GM12878 (cell line): ENCODE measurements at regions not wholly inside any gene's neighbourhood (a gene's known extent, or its start where the extent isn't known, plus 50 kb on each side); places are given as distances from the start of the nearest gene placed in this dataset.

Experiments
- ATAC-seq: fragments of 200-7000 bp; cut with Tn5 transposase; 3 replicates; pipeline ENCODE4 v1.9.1; 2020; ENCODE audit warnings: mild to moderate bottlenecking, moderate library complexity
- BruUV-seq: library from RNA; stranded (reverse); fragments of 400-500 nt; replicated peaks from 2 replicates; lab custom pipeline; 2021; lab: Mats Ljungman, UMichigan
- CTCF ChIA-PET: fragments of 300-600 bp; sonication (Branson Sonifier 250); formaldehyde crosslinking; extraction: SDS; loops from one replicate; lab custom pipeline; 2021; ENCODE audit warnings: inconsistent platforms; lab: Yijun Ruan, JAX
- POLR2A ChIA-PET: fragments of 350-600 bp; formaldehyde crosslinking; extraction: SDS; loops from one replicate; lab custom pipeline; 2021; ENCODE audit warnings: inconsistent platforms; lab: Charles Lee
- RAD21 ChIA-PET: fragments of 300-600 bp; sonication (Branson Sonifier 250); formaldehyde crosslinking; loops from one replicate; lab custom pipeline; 2023; ENCODE audit warnings: antibody characterized with exemption; ENCODE audit not compliant: unreplicated experiment; lab: Charles Lee
- SMC1A ChIA-PET: fragments of 300-600 bp; sonication (Branson Sonifier 250); formaldehyde crosslinking; loops from one replicate; lab custom pipeline; 2023; ENCODE audit not compliant: unreplicated experiment, uncharacterized antibody; lab: Charles Lee
- DNase-seq: peaks from one replicate; pipeline ENCODE4 v3.0.0-alpha.2; 2011; ENCODE audit warnings: low read depth, low spot score
- FAIRE-seq: peaks from 3 replicates; lab custom pipeline; 2011; peaks lifted over from hg19 to GRCh38; lab: Jason Lieb, UNC
- H2AFZ ChIP-seq: 2 replicates; pipeline ENCODE4 v1.6.0; 2011; ENCODE audit warnings: low read depth, low read length, control low read depth; ENCODE audit not compliant: control insufficient read depth
- H3K27ac ChIP-seq: 2 replicates; pipeline ENCODE4 v1.5.1; 2011; ENCODE audit warnings: control low read depth; ENCODE audit not compliant: control insufficient read depth, insufficient read depth
- H3K27me3 ChIP-seq, 2 experiments: replicated peaks in 1 of 2; 2 replicates each; pipeline versions ENCODE4 v1.6.0 to v1.6.1; 2011; ENCODE audit warnings: low read length in 1 of 2; ENCODE audit not compliant: control insufficient read depth in 2 of 2, insufficient read depth in 2 of 2
- H3K36me3 ChIP-seq, 2 experiments: 2 replicates each; pipeline ENCODE4 v1.5.1; 2011; ENCODE audit warnings: low read length in 1 of 2; ENCODE audit not compliant: control insufficient read depth in 2 of 2, insufficient read depth in 2 of 2
- H3K4me1 ChIP-seq: 2 replicates; pipeline ENCODE4 v1.6.1; 2011; ENCODE audit warnings: mild to moderate bottlenecking, low read length, moderate library complexity, mixed read lengths; ENCODE audit not compliant: control insufficient read depth, insufficient read depth
- H3K4me2 ChIP-seq: 2 replicates; pipeline ENCODE4 v1.6.0; 2011; ENCODE audit warnings: control low read depth; ENCODE audit not compliant: control insufficient read depth, insufficient read depth
- H3K4me3 ChIP-seq: fragments of 200-600 bp; sonication (generic); 2 replicates; pipeline ENCODE4 v1.5.1; 2016
- H3K79me2 ChIP-seq: 2 replicates; pipeline ENCODE4 v1.6.0; 2011; ENCODE audit warnings: low read length; ENCODE audit not compliant: control insufficient read depth, insufficient read depth
- H3K9ac ChIP-seq: 2 replicates; pipeline ENCODE4 v1.8.0; 2011; ENCODE audit warnings: low read length, control low read depth, mixed read lengths; ENCODE audit not compliant: control insufficient read depth, insufficient read depth
- H3K9me3 ChIP-seq: replicated peaks from 3 replicates; pipeline ENCODE4 v1.5.1; 2011; ENCODE audit warnings: mild to moderate bottlenecking, low read length; ENCODE audit not compliant: control insufficient read depth, insufficient read depth
- H4K20me1 ChIP-seq: 2 replicates; pipeline ENCODE4 v1.6.0; 2011; ENCODE audit not compliant: control insufficient read depth, insufficient read depth
- ATF2 ChIP-seq: IDR thresholded peaks from 2 replicates; pipeline ENCODE4 v1.6.1; 2012; ENCODE audit warnings: low read length, inconsistent platforms
- EGR1 ChIP-seq, 2 experiments: IDR thresholded peaks; 1 replicate in 1 of 2; 2 replicates in 1 of 2; pipeline ENCODE4 v1.6.1; 2011 to 2012; ENCODE audit warnings: low read depth in 2 of 2, low read length in 2 of 2, borderline replicate concordance in 1 of 2, mild to moderate bottlenecking in 1 of 2, moderate library complexity in 1 of 2
- HDAC6 ChIP-seq: fragments of 200-600 bp; sonication (generic); IDR thresholded peaks from one replicate; pipeline ENCODE4 v1.8.0; 2017; ENCODE audit warnings: antibody characterized with exemption; ENCODE audit not compliant: unreplicated experiment
- JUNB ChIP-seq: IDR thresholded peaks from 2 replicates; pipeline ENCODE4 v1.6.1; 2016; ENCODE audit warnings: antibody characterized with exemption, mild to moderate bottlenecking
- JUND ChIP-seq: IDR thresholded peaks from 2 replicates; pipeline ENCODE4 v1.6.1; 2012; ENCODE audit warnings: low read depth, mild to moderate bottlenecking, low read length, improper control_type of control experiment, moderate library complexity
- MTA2 ChIP-seq: fragments of 450-650 bp; IDR thresholded peaks from 2 replicates; pipeline ENCODE4 v1.6.1; 2016; ENCODE audit warnings: low read depth, mild to moderate bottlenecking, moderate library complexity
- POU2F2 ChIP-seq: IDR thresholded peaks from 3 replicates; pipeline ENCODE4 v1.6.1; 2011; ENCODE audit warnings: low read depth, mild to moderate bottlenecking, low read length, borderline replicate concordance
- RB1 ChIP-seq: fragments of 450-650 bp; formaldehyde crosslinking; IDR thresholded peaks from 2 replicates; pipeline ENCODE4 v1.6.1; 2017; ENCODE audit warnings: mild to moderate bottlenecking, borderline replicate concordance
- TAF1 ChIP-seq: IDR thresholded peaks from 2 replicates; pipeline ENCODE4 v1.6.1; 2011; ENCODE audit warnings: mild to moderate bottlenecking, low read depth, low read length, borderline replicate concordance
- TBL1XR1 ChIP-seq: IDR thresholded peaks from 2 replicates; pipeline ENCODE4 v1.6.1; 2012; ENCODE audit warnings: low read depth, low read length, improper control_type of control experiment
- WGBS: methylation state at CpG from one replicate; pipeline ENCODE4 v1.1.6; 2016; ENCODE audit warnings: low lambda C conversion rate; ENCODE audit not compliant: insufficient replicate concordance, insufficient coverage; ENCODE audit errors: missing lambda C conversion rate; 5-methylcytosine and 5-hydroxymethylcytosine counted together
- in situ Hi-C: fragments of 300-500 bp; cut with MboI; formaldehyde crosslinking; loops from 9 replicates; pipeline ENCODE4 v1.14.3; 2018; ENCODE audit warnings: mixed read lengths
- intact Hi-C: fragments of 100-400 bp; cut with micrococcal nuclease; formaldehyde crosslinking; loops from one replicate; pipeline ENCODE4 v1.14.2; 2022; ENCODE audit not compliant: unreplicated experiment
- TF ChIP-seq, protein P1 (sequence below): fragments of 450-650 bp; formaldehyde crosslinking; IDR thresholded peaks from 2 replicates; pipeline ENCODE4 v1.5.0; 2022; ENCODE audit warnings: mild to moderate bottlenecking, missing genetic modification characterization
- TF ChIP-seq, protein P2 (sequence below): IDR thresholded peaks from 2 replicates; pipeline ENCODE4 v1.6.1; 2012; ENCODE audit warnings: improper control_type of control experiment, low read depth, low read length; ENCODE audit not compliant: insufficient replicate concordance

DNA sequence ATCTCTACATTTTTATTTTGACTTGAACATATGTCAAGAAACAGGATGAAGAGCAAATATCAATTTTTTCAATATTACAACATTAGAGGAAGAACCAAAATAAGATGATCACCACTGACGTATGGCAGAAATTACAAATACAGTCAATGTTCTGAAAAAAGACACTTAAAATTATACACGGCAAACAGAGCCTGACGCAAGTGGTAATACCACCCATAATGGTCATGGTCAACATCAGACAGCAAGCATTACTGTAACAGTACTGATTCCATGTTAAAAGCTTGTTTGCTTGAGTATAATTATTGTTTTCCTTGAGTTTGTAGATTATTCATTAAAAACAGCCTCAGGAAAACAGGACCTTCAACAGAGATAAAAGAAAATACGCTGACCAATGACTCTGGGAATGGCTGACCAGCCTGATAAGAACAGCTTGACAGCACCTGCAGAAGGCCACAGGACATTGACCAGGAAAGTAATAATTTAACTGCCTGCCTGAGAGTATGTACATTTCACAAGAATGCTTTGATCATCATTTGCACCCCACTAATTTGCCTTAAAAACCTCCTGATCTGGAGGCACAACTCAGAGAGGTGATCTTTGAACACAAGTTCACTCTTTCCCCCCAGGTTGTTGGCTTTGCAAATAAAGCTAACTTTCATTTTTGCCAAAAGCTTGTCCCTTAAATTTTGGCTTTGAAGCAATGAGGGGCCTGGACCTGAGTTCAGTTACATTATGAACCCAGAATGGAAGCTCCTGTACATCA, 187.3 kb downstream of the IPO8 start (continued):
- TF ChIP-seq, protein P1, sequence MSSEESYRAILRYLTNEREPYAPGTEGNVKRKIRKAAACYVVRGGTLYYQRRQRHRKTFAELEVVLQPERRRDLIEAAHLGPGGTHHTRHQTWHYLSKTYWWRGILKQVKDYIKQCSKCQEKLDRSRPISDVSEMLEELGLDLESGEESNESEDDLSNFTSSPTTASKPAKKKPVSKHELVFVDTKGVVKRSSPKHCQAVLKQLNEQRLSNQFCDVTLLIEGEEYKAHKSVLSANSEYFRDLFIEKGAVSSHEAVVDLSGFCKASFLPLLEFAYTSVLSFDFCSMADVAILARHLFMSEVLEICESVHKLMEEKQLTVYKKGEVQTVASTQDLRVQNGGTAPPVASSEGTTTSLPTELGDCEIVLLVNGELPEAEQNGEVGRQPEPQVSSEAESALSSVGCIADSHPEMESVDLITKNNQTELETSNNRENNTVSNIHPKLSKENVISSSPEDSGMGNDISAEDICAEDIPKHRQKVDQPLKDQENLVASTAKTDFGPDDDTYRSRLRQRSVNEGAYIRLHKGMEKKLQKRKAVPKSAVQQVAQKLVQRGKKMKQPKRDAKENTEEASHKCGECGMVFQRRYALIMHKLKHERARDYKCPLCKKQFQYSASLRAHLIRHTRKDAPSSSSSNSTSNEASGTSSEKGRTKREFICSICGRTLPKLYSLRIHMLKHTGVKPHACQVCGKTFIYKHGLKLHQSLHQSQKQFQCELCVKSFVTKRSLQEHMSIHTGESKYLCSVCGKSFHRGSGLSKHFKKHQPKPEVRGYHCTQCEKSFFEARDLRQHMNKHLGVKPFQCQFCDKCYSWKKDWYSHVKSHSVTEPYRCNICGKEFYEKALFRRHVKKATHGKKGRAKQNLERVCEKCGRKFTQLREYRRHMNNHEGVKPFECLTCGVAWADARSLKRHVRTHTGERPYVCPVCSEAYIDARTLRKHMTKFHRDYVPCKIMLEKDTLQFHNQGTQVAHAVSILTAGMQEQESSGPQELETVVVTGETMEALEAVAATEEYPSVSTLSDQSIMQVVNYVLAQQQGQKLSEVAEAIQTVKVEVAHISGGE (CRISPR knock-in tag): no peak
- TF ChIP-seq MTA2 (no peak), RB1 (no peak), TBL1XR1 (no peak), HDAC6 (no peak), TAF1 (no peak)
- TF ChIP-seq, all 136 proteins: peak for 0

- ChIA-PET RAD21 (no interaction called here), SMC1A (interaction anchor here (1.2 to 1.6 kb wide), 2 partner anchors 8 to 22 kb away, joined by 3 to 4 read pairs; no protein-coding TSS in a partner anchor), CTCF (no interaction called here), POLR2A (no interaction called here)
- Histone ChIP-seq H3K4me2 (no peak overlapping the region), H3K4me3 (no peak overlapping the region), H4K20me1 (no peaks in the 10 kb centered on the region), H3K27ac (no peak overlapping the region), H3K4me1 (no peaks in the 10 kb centered on the region), H3K36me3 (no peaks in the 10 kb centered on the region), H3K79me2 (no peaks in the 10 kb centered on the region), H3K27me3 (no peaks in the 10 kb centered on the region), H3K9ac (no peak overlapping the region), H3K9me3 (no peaks in the 10 kb centered on the region), H2AFZ (no peak overlapping the region)
- ATAC-seq: no peak
- intact Hi-C loops (loop anchor here (5.0 kb wide), 1 partner anchor 50 kb away; no protein-coding TSS in a partner anchor), in situ Hi-C loops (no loop called here)
- WGBS: 27% methylated on average over 4 of the region's 4 CpGs
- no peak for DNase-seq
- no peak for FAIRE-seq
- BruUV-seq: no TSS peak
- TF ChIP-seq, protein P2, sequence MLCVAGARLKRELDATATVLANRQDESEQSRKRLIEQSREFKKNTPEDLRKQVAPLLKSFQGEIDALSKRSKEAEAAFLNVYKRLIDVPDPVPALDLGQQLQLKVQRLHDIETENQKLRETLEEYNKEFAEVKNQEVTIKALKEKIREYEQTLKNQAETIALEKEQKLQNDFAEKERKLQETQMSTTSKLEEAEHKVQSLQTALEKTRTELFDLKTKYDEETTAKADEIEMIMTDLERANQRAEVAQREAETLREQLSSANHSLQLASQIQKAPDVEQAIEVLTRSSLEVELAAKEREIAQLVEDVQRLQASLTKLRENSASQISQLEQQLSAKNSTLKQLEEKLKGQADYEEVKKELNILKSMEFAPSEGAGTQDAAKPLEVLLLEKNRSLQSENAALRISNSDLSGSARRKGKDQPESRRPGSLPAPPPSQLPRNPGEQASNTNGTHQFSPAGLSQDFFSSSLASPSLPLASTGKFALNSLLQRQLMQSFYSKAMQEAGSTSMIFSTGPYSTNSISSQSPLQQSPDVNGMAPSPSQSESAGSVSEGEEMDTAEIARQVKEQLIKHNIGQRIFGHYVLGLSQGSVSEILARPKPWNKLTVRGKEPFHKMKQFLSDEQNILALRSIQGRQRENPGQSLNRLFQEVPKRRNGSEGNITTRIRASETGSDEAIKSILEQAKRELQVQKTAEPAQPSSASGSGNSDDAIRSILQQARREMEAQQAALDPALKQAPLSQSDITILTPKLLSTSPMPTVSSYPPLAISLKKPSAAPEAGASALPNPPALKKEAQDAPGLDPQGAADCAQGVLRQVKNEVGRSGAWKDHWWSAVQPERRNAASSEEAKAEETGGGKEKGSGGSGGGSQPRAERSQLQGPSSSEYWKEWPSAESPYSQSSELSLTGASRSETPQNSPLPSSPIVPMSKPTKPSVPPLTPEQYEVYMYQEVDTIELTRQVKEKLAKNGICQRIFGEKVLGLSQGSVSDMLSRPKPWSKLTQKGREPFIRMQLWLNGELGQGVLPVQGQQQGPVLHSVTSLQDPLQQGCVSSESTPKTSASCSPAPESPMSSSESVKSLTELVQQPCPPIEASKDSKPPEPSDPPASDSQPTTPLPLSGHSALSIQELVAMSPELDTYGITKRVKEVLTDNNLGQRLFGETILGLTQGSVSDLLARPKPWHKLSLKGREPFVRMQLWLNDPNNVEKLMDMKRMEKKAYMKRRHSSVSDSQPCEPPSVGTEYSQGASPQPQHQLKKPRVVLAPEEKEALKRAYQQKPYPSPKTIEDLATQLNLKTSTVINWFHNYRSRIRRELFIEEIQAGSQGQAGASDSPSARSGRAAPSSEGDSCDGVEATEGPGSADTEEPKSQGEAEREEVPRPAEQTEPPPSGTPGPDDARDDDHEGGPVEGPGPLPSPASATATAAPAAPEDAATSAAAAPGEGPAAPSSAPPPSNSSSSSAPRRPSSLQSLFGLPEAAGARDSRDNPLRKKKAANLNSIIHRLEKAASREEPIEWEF: no peak
- TF ChIP-seq ATF2 (no peak), POU2F2 (no peak), EGR1 (IDR thresholded peaks at IDR 0.05; ENCODE audit: borderline replicate concordance in 1 of 2, low read depth in 2 of 2, low read length in 2 of 2) (no peak), JUND (no peak), JUNB (no peak)
Observed at GRCh38 chr12:30507576-30507975, 188.1 kb downstream of the IPO8 start.
